RWPE1 (cell line): ENCODE measurements at regions not wholly inside any gene's neighbourhood (a gene's known extent, or its start where the extent isn't known, plus 50 kb on each side); places are given as distances from the start of the nearest gene placed in this dataset.

Experiments
- CTCF ChIA-PET: fragments of 350-600 bp; sonication (Branson Sonifier 250); formaldehyde crosslinking; extraction: SDS; loops from one replicate; lab custom pipeline; 2021; lab: Yijun Ruan, JAX
- POLR2A ChIA-PET: fragments of 400-600 bp; formaldehyde crosslinking; extraction: SDS; loops from one replicate; lab custom pipeline; 2020; ENCODE audit warnings: antibody characterized with exemption; ENCODE audit not compliant: low non-redundant PET; lab: Yijun Ruan, JAX
- DNase-seq: peaks from one replicate; pipeline ENCODE4 v3.0.0; 2012; ENCODE audit warnings: low spot score
- H3K27ac ChIP-seq: fragments of 450-650 bp; 2 replicates; pipeline ENCODE4 v1.5.1; 2017
- CTCF ChIP-seq: fragments of 450-650 bp; conservative IDR thresholded peaks from 2 replicates; pipeline ENCODE4 v1.5.1; 2017; ENCODE audit warnings: low read depth, mild to moderate bottlenecking

GRCh38 chr2:16118611-16119590 lies 178.6 kb downstream of the MYCN start:
- ChIA-PET CTCF (no interaction called here), POLR2A (no interaction called here)
- no peak for DNase-seq
- no peak overlapping the region for H3K27ac ChIP-seq
- no peak for TF ChIP-seq CTCF

DNA sequence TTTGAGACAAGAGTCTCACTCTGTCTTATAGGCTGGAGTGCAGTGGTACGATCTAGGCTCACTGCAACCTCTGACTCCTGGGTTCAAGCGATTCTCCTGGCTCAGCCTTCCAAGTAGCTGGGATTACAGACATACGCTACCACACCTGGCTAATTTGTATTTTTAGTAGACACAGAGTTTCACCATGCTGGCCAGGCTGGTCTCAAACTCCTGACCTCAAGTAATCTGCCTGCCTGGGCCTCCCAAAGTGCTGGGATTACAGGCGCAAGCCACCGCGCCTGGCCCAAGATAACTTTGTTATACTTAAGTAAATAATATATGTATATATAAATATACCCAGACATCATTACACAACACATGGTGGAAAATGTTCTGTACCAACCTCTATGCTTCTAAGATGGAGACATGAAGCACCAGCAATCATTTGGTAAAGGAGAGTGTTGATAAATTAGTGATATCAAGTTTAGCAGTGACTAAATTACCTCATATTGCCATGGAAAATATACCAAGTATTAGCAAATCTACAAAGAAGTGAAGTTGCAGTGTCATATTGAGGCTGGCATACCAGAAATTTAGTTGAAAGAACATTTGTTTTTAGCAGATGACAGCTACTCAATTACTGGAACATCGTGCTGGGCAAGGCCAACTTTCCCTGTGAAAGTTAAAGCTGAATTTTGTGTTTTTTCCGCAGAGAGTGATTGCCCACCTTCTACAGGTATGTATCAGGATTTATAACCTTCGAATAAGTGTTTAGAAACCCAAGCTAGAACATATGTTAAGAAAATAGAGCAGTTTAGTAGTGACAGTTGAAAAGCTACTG lies 177.7 kb downstream of the MYCN start:
- ChIA-PET CTCF (no interaction called here), POLR2A (no interaction called here)
- H3K27ac ChIP-seq, result no peak overlapping the region
- DNase-seq, result no peak
- no peak for TF ChIP-seq CTCF

GRCh38 chr2:16117021-16117700 lies 176.8 kb downstream of the MYCN start:
- ChIA-PET CTCF (no interaction called here), POLR2A (no interaction called here)
- no peak overlapping the region for H3K27ac ChIP-seq
- DNase-seq, result no peak
- no peak for TF ChIP-seq CTCF

DNA sequence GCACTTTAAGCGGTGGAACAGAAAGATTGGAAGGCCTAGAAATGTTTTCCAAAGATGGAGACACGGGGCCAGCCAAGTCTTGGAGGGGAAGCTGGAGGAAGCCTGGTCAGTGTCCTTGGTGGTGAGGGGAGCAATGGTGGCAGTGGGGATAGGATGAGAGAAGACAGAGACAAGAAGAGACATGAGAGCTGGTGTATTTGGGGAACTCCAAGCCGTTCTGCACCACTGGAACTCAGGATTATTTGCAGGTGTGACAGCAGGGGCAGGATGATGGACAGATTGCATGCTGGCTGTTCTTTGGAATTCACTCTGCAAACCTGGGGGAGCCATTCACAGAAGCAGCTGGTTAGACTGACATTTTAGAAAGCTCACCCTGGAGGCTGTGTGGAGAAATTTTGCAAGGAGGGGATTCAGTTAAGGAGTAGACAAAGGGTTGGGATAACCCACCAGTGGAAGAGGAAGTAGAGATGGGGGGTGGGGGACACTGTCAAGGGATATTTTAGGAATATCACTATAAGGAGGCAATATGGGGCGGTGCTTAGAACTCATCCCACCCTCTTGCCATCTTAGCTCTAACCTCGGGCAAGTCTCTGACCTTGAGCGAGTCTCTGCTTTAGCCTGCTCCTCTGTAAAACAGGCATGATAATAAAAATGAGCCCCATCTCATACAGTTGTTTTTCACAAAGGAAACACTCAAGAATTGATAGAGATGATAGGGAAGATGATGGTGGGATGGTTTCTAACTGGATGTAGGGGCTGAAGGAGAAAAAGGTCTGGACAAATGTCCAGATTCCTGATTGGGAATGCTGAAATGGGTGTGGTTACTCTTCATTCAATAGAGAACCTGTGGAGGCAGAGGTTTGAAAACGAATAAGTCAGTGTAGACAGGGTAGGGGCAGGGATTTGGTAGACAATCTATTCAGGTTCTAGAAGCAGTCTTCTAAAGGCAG lies 175.8 kb downstream of the MYCN start:
- H3K27ac ChIP-seq, result no peak overlapping the region
- no peak for DNase-seq
- no peak for TF ChIP-seq CTCF
- ChIA-PET CTCF (no interaction called here), POLR2A (interaction anchor here (0.7 kb wide), 1 partner anchor 200 kb away, joined by 3 read pairs; no protein-coding TSS in a partner anchor)

GRCh38 chr2:16115291-16115690 lies 174.9 kb downstream of the MYCN start:
- ChIA-PET CTCF (no interaction called here), POLR2A (no interaction called here)

More at GRCh38 chr2:16115291-16115690, 174.9 kb downstream of the MYCN start:
- H3K27ac ChIP-seq, result no peak overlapping the region
- TF ChIP-seq CTCF, result no peak
- DNase-seq, result no peak
